GM23338 (cell line): ENCODE measurements at regions not wholly inside any gene's neighbourhood (a gene's known extent, or its start where the extent isn't known, plus 50 kb on each side); places are given as distances from the start of the nearest gene placed in this dataset.

ENCODE experiments used
- ATAC-seq: fragments of 200-7000 bp; cut with Tn5 transposase; 3 replicates; pipeline ENCODE4 v1.9.1; 2020
- DNase-seq: peaks from one replicate; pipeline ENCODE4 v3.0.0-alpha.2; 2015; ENCODE audit warnings: low spot score
- H2AFZ ChIP-seq: fragments of 200-600 bp; sonication (generic); 2 replicates; pipeline ENCODE4 v1.8.0; 2016; ENCODE audit warnings: antibody characterized with exemption, mild to moderate bottlenecking, moderate library complexity
- H3F3A ChIP-seq: fragments of 200-600 bp; sonication (generic); replicated peaks from 2 replicates; pipeline ENCODE4 v1.8.0; 2017; ENCODE audit warnings: antibody characterized with exemption, mixed run types, low read depth
- H3K27ac ChIP-seq: fragments of 200-600 bp; sonication (generic); 2 replicates; pipeline ENCODE4 v1.6.1; 2016; ENCODE audit warnings: low read depth
- H3K27me3 ChIP-seq: fragments of 200-600 bp; sonication (generic); 2 replicates; pipeline ENCODE4 v1.8.0; 2016; ENCODE audit warnings: mild to moderate bottlenecking, mixed run types, moderate library complexity; ENCODE audit not compliant: insufficient read depth
- H3K36me3 ChIP-seq: fragments of 200-600 bp; sonication (generic); 2 replicates; pipeline ENCODE4 v1.8.0; 2016; ENCODE audit warnings: mild to moderate bottlenecking; ENCODE audit not compliant: insufficient read depth
- H3K4me1 ChIP-seq: fragments of 200-600 bp; sonication (generic); 2 replicates; pipeline ENCODE4 v1.8.0; 2016; ENCODE audit warnings: mild to moderate bottlenecking, moderate library complexity; ENCODE audit not compliant: insufficient read depth
- H3K4me2 ChIP-seq: fragments of 200-600 bp; sonication (generic); 2 replicates; pipeline ENCODE4 v1.7.1; 2017; ENCODE audit warnings: mixed run types
- H3K4me3 ChIP-seq: fragments of 200-600 bp; sonication (generic); 2 replicates; pipeline ENCODE4 v1.6.1; 2016; ENCODE audit warnings: mixed run types
- H3K79me2 ChIP-seq: fragments of 200-600 bp; sonication (generic); replicated peaks from 2 replicates; pipeline ENCODE4 v1.8.0; 2017; ENCODE audit warnings: mild to moderate bottlenecking; ENCODE audit not compliant: insufficient read depth
- H3K9me2 ChIP-seq: fragments of 200-600 bp; sonication (generic); 2 replicates; pipeline ENCODE4 v1.8.0; 2017; ENCODE audit not compliant: insufficient read depth
- H4K20me1 ChIP-seq: fragments of 200-600 bp; sonication (generic); replicated peaks from 2 replicates; pipeline ENCODE4 v1.8.0; 2017; ENCODE audit warnings: mild to moderate bottlenecking; ENCODE audit not compliant: insufficient read depth
- H3K27ac Mint-ChIP-seq: 2 replicates; pipeline ENCODE4 v1.8.0; 2020; ENCODE audit warnings: inconsistent platforms, mild to moderate bottlenecking, moderate library complexity, mixed read lengths
- H3K27me3 Mint-ChIP-seq: 3 replicates; pipeline ENCODE4 v1.8.0; 2022; ENCODE audit warnings: low read depth, mild to moderate bottlenecking, moderate library complexity, mixed read lengths, inconsistent platforms; ENCODE audit not compliant: insufficient read depth, poor library complexity
- H3K36me3 Mint-ChIP-seq: 3 replicates; pipeline ENCODE4 v1.8.0; 2021; ENCODE audit warnings: low read depth, mild to moderate bottlenecking, inconsistent platforms, moderate library complexity, mixed read lengths
- H3K4me1 Mint-ChIP-seq: 3 replicates; pipeline ENCODE4 v1.8.0; 2020; ENCODE audit warnings: mild to moderate bottlenecking, inconsistent platforms, mixed read lengths
- H3K4me3 Mint-ChIP-seq: 3 replicates; pipeline ENCODE4 v1.8.0; 2021; ENCODE audit warnings: moderate library complexity, mild to moderate bottlenecking, inconsistent platforms, mixed read lengths
- H3K9me3 Mint-ChIP-seq: 3 replicates; pipeline ENCODE4 v1.8.0; 2020; ENCODE audit warnings: moderate library complexity, mild to moderate bottlenecking, inconsistent platforms, mixed read lengths
- CREB1 ChIP-seq: fragments of 250-450 bp; sonication (Bioruptor Pico); IDR thresholded peaks from 2 replicates; pipeline ENCODE4 v1.5.0; 2020; ENCODE audit warnings: low read depth, mild to moderate bottlenecking, moderate library complexity
- EZH2phosphoT487 ChIP-seq: fragments of 200-600 bp; sonication (generic); IDR thresholded peaks from one replicate; pipeline ENCODE4 v1.8.1; 2018; ENCODE audit warnings: antibody characterized with exemption; ENCODE audit not compliant: unreplicated experiment
- NANOG ChIP-seq: IDR thresholded peaks from 2 replicates; pipeline ENCODE4 v1.6.1; 2016; ENCODE audit warnings: antibody characterized with exemption, borderline replicate concordance
- POLR2AphosphoS5 ChIP-seq: IDR thresholded peaks from 2 replicates; pipeline ENCODE4 v1.6.1; 2016; ENCODE audit warnings: antibody characterized with exemption, low read depth
- STAT1 ChIP-seq: IDR thresholded peaks from one replicate; pipeline ENCODE4 v1.6.1; 2016; ENCODE audit warnings: antibody characterized with exemption; ENCODE audit not compliant: unreplicated experiment
- ZNF331 ChIP-seq: fragments of 250-450 bp; sonication (Bioruptor Pico); IDR thresholded peaks from 2 replicates; pipeline ENCODE4 v1.5.0; 2020; ENCODE audit warnings: low read depth, mild to moderate bottlenecking, moderate library complexity
- TF ChIP-seq, protein P1 (sequence below): IDR thresholded peaks from 2 replicates; pipeline ENCODE4 v1.6.1; 2016; ENCODE audit warnings: antibody characterized with exemption
- TF ChIP-seq, protein P2 (sequence below), 2 experiments: fragments of 200-600 bp in 1 of 2; sonication (generic) in 1 of 2; conservative IDR thresholded peaks; 2 replicates each; pipeline versions ENCODE4 v1.5.1 to v1.6.1; 2016 to 2017; ENCODE audit warnings: antibody characterized with exemption in 2 of 2, low read depth in 2 of 2, mild to moderate bottlenecking in 2 of 2, moderate library complexity in 1 of 2

DNA sequence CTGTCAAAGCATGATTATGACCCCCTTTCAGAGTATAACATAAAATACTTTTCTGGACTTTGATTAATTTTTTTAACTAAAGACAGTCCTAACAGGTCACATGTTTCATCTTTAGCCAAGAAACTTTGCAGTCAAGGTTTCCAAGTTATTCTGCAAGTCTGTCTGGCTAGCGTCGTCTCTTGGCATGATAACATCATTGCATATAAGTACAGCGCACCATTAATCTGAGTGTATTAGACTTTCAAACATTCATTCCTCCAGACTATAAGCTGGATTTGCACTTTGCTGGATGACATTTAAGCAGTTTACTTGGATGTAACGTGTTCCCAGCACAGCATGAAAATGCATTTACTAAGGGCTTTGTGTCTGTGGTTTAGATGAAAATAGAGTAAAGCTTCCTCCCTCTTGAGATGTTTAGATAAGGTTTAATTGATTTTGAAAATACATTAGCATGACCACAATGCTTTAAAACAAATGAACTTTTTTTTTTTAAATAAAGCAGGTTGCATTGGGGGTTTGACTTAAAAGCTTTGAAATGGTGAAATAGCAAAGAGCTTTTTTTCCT lies 349.0 kb upstream of the MTPN start:
- no peaks in the 10 kb centered on the region for H3K9me2 ChIP-seq
- H3K36me3 ChIP-seq = no peaks in the 10 kb centered on the region
- no peak for ATAC-seq
- H3K4me2 ChIP-seq = no peak overlapping the region
- no peak overlapping the region for H3K27ac ChIP-seq
- H3K36me3 Mint-ChIP-seq = no peaks in the 10 kb centered on the region
- no peaks in the 10 kb centered on the region for H3F3A ChIP-seq
- no peak for DNase-seq
- H3K27ac Mint-ChIP-seq = no peak overlapping the region
- peaks cover 6% of the 10 kb centered on the region; the same call in 2 of the 3 replicates for H3K4me1 Mint-ChIP-seq
- H2AFZ ChIP-seq = no peak overlapping the region
- no peak overlapping the region for H3K4me3 Mint-ChIP-seq
- peaks cover 2% of the 10 kb centered on the region for H3K27me3 Mint-ChIP-seq
- no peaks in the 10 kb centered on the region for H3K27me3 ChIP-seq
- H4K20me1 ChIP-seq = no peaks in the 10 kb centered on the region
- no peaks in the 10 kb centered on the region for H3K79me2 ChIP-seq
- no peak overlapping the region for H3K4me3 ChIP-seq
- H3K9me3 Mint-ChIP-seq = no peaks in the 10 kb centered on the region
- no peaks in the 10 kb centered on the region for H3K4me1 ChIP-seq
- TF ChIP-seq EZH2phosphoT487 = no peak
- TF ChIP-seq, protein P1, sequence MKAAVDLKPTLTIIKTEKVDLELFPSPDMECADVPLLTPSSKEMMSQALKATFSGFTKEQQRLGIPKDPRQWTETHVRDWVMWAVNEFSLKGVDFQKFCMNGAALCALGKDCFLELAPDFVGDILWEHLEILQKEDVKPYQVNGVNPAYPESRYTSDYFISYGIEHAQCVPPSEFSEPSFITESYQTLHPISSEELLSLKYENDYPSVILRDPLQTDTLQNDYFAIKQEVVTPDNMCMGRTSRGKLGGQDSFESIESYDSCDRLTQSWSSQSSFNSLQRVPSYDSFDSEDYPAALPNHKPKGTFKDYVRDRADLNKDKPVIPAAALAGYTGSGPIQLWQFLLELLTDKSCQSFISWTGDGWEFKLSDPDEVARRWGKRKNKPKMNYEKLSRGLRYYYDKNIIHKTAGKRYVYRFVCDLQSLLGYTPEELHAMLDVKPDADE = no peak
- TF ChIP-seq ZNF331 (CRISPR knock-in tag) = no peak
- TF ChIP-seq, protein P2, sequence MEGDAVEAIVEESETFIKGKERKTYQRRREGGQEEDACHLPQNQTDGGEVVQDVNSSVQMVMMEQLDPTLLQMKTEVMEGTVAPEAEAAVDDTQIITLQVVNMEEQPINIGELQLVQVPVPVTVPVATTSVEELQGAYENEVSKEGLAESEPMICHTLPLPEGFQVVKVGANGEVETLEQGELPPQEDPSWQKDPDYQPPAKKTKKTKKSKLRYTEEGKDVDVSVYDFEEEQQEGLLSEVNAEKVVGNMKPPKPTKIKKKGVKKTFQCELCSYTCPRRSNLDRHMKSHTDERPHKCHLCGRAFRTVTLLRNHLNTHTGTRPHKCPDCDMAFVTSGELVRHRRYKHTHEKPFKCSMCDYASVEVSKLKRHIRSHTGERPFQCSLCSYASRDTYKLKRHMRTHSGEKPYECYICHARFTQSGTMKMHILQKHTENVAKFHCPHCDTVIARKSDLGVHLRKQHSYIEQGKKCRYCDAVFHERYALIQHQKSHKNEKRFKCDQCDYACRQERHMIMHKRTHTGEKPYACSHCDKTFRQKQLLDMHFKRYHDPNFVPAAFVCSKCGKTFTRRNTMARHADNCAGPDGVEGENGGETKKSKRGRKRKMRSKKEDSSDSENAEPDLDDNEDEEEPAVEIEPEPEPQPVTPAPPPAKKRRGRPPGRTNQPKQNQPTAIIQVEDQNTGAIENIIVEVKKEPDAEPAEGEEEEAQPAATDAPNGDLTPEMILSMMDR (conservative IDR thresholded peaks at IDR 0.05; ENCODE audit: low read depth in 2 of 2) = no peak
- no peak for TF ChIP-seq NANOG
- TF ChIP-seq POLR2AphosphoS5 = no peak
- TF ChIP-seq STAT1 = no peak
- no peak for TF ChIP-seq CREB1 (CRISPR knock-in tag)

DNA sequence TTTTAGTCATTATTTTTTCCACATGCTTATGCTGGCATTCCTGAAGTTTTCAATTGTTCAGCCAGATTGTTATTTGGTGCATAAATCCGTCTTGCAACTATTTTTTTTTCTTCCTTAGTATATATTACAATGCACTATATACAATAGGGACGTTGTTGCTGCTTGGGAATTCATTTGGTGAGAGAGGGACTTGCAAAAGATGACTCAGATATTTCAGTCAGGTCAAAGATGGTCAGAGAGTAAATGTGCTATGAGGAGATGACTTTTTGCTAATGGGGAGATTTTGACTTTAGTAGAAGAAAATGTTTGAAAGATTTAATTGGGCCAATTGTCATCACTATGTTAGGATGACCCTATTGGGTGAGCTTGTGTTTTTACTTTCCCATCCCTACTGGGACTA lies 348.4 kb upstream of the MTPN start:
- H3K9me2 ChIP-seq = no peaks in the 10 kb centered on the region
- H3K27me3 ChIP-seq = no peaks in the 10 kb centered on the region
- ATAC-seq = no peak
- no peaks in the 10 kb centered on the region for H3K4me1 ChIP-seq
- H3F3A ChIP-seq = no peaks in the 10 kb centered on the region
- H3K36me3 ChIP-seq = no peaks in the 10 kb centered on the region
- no peak overlapping the region for H3K27ac ChIP-seq
- no peak overlapping the region for H2AFZ ChIP-seq
- Mint-ChIP-seq H3K27me3 (peaks cover 2% of the 10 kb centered on the region), H3K9me3 (no peaks in the 10 kb centered on the region), H3K36me3 (no peaks in the 10 kb centered on the region), H3K4me1 (peaks cover 6% of the 10 kb centered on the region; the same call in 2 of the 3 replicates), H3K27ac (no peak overlapping the region), H3K4me3 (no peak overlapping the region)
- no peak overlapping the region for H3K4me2 ChIP-seq
- no peaks in the 10 kb centered on the region for H3K79me2 ChIP-seq
- DNase-seq = no peak
- H3K4me3 ChIP-seq = no peak overlapping the region
- TF ChIP-seq NANOG = no peak
- no peak for TF ChIP-seq CREB1 (CRISPR knock-in tag)
- TF ChIP-seq, protein P2 (conservative IDR thresholded peaks at IDR 0.05; ENCODE audit: low read depth in 2 of 2) = no peak
- no peak for TF ChIP-seq EZH2phosphoT487
- no peak for TF ChIP-seq POLR2AphosphoS5
- no peaks in the 10 kb centered on the region for H4K20me1 ChIP-seq
